H9 (cell line): ENCODE measurements at regions not wholly inside any gene's neighbourhood (a gene's known extent, or its start where the extent isn't known, plus 50 kb on each side); places are given as distances from the start of the nearest gene placed in this dataset.

Experiments
- DNase-seq: peaks from one replicate; pipeline ENCODE4 v3.0.0-alpha.2; 2017
- H2AFZ ChIP-seq: one replicate; pipeline ENCODE4 v1.6.1; 2013; ENCODE audit warnings: mild to moderate bottlenecking, low read length, control low read depth, moderate library complexity
- H2AK5ac ChIP-seq: 2 replicates; pipeline ENCODE4 v1.6.1; 2013; ENCODE audit warnings: low read length, control low read depth, mixed read lengths; ENCODE audit not compliant: insufficient read length
- H2BK120ac ChIP-seq: one replicate; pipeline ENCODE4 v1.6.1; 2013; ENCODE audit warnings: low read depth, mild to moderate bottlenecking, low read length, control low read depth, inconsistent platforms; ENCODE audit not compliant: poor library complexity, severe bottlenecking
- H2BK12ac ChIP-seq: 2 replicates; pipeline ENCODE4 v1.6.1; 2013; ENCODE audit warnings: low read length, control low read depth, mixed read lengths, low read depth; ENCODE audit not compliant: insufficient read length
- H2BK15ac ChIP-seq: 2 replicates; pipeline ENCODE4 v1.6.1; 2013; ENCODE audit warnings: low read depth, low read length, control low read depth
- H2BK20ac ChIP-seq: one replicate; pipeline ENCODE4 v1.6.1; 2013; ENCODE audit warnings: low read depth, mild to moderate bottlenecking, low read length, control low read depth, inconsistent platforms; ENCODE audit not compliant: poor library complexity, severe bottlenecking
- H2BK5ac ChIP-seq: 2 replicates; pipeline ENCODE4 v1.6.1; 2013; ENCODE audit warnings: low read length, control low read depth, mixed read lengths; ENCODE audit not compliant: insufficient read length
- H3K14ac ChIP-seq: 2 replicates; pipeline ENCODE4 v1.6.1; 2013; ENCODE audit warnings: low read length, control low read depth; ENCODE audit not compliant: insufficient read depth
- H3K18ac ChIP-seq: 2 replicates; pipeline ENCODE4 v1.6.1; 2013; ENCODE audit warnings: low read depth, mild to moderate bottlenecking, mixed read lengths, low read length, control low read depth; ENCODE audit not compliant: insufficient read length
- H3K23ac ChIP-seq: 2 replicates; pipeline ENCODE4 v1.6.1; 2013; ENCODE audit warnings: low read length, control low read depth, mixed read lengths, low read depth; ENCODE audit not compliant: insufficient read length
- H3K23me2 ChIP-seq: 2 replicates; pipeline ENCODE4 v1.6.1; 2013; ENCODE audit warnings: low read depth, mild to moderate bottlenecking, mixed read lengths, low read length, control low read depth; ENCODE audit not compliant: insufficient read length, poor library complexity, severe bottlenecking
- H3K27ac ChIP-seq: 2 replicates; pipeline ENCODE4 v1.5.1; 2013; ENCODE audit warnings: low read length, control low read depth, mixed read lengths, low read depth; ENCODE audit not compliant: insufficient read length
- H3K27me3 ChIP-seq: 2 replicates; pipeline ENCODE4 v1.6.1; 2013; ENCODE audit warnings: low read length, control low read depth, inconsistent platforms; ENCODE audit not compliant: insufficient read depth
- H3K4ac ChIP-seq: 2 replicates; pipeline ENCODE4 v1.6.1; 2013; ENCODE audit warnings: low read depth, mild to moderate bottlenecking, control low read depth, inconsistent platforms, low read length, moderate library complexity
- H3K4me1 ChIP-seq: 2 replicates; pipeline ENCODE4 v1.6.1; 2013; ENCODE audit warnings: low read length, control low read depth, inconsistent platforms; ENCODE audit not compliant: insufficient read depth
- H3K4me2 ChIP-seq: 2 replicates; pipeline ENCODE4 v1.6.1; 2013; ENCODE audit warnings: low read length, control low read depth, mixed read lengths; ENCODE audit not compliant: insufficient read length, insufficient read depth
- H3K56ac ChIP-seq: 2 replicates; pipeline ENCODE4 v1.6.1; 2013; ENCODE audit warnings: low read depth, mild to moderate bottlenecking, mixed read lengths, low read length, control low read depth; ENCODE audit not compliant: insufficient read length
- H3K79me1 ChIP-seq: 2 replicates; pipeline ENCODE4 v1.6.1; 2013; ENCODE audit warnings: low read depth, mild to moderate bottlenecking, moderate library complexity, low read length, control low read depth, inconsistent platforms; ENCODE audit not compliant: insufficient read depth, poor library complexity, severe bottlenecking
- H3K79me2 ChIP-seq: 2 replicates; pipeline ENCODE4 v1.6.1; 2013; ENCODE audit warnings: low read length, control low read depth, inconsistent platforms; ENCODE audit not compliant: insufficient read depth
- H3K9ac ChIP-seq: 2 replicates; pipeline ENCODE4 v1.6.1; 2013; ENCODE audit warnings: low read length, control low read depth, mixed read lengths; ENCODE audit not compliant: insufficient read length; ENCODE audit errors: extremely low read depth
- H3K9me3 ChIP-seq: one replicate; pipeline ENCODE4 v1.6.1; 2013; ENCODE audit warnings: low read depth, low read length, inconsistent platforms; ENCODE audit not compliant: control insufficient read depth
- H3T11ph ChIP-seq: one replicate; pipeline ENCODE4 v1.6.1; 2013; ENCODE audit warnings: mild to moderate bottlenecking, low read length, control low read depth, inconsistent platforms
- H4K20me1 ChIP-seq: one replicate; pipeline ENCODE4 v1.6.1; 2013; ENCODE audit not compliant: control insufficient read depth, insufficient read length, insufficient read depth
- H4K5ac ChIP-seq: 2 replicates; pipeline ENCODE4 v1.6.1; 2013; ENCODE audit warnings: low read depth, mild to moderate bottlenecking, mixed read lengths, low read length, control low read depth; ENCODE audit not compliant: insufficient read length
- H4K8ac ChIP-seq: replicated peaks from 2 replicates; pipeline ENCODE4 v1.6.1; 2013; ENCODE audit warnings: low read length, control low read depth, mixed read lengths, low read depth; ENCODE audit not compliant: insufficient read length
- H4K91ac ChIP-seq: 2 replicates; pipeline ENCODE4 v1.6.1; 2013; ENCODE audit warnings: low read depth, mild to moderate bottlenecking, moderate library complexity, mixed read lengths, low read length, control low read depth; ENCODE audit not compliant: insufficient read length
- H3K27ac Mint-ChIP-seq, 3 experiments: 2 replicates in 2 of 3; 3 replicates in 1 of 3; pipeline ENCODE4 v1.8.0; 2020 to 2021; ENCODE audit warnings: mixed read lengths in 3 of 3, mild to moderate bottlenecking in 1 of 3, moderate library complexity in 1 of 3
- H3K27me3 Mint-ChIP-seq: 2 replicates; pipeline ENCODE4 v1.8.0; 2021; ENCODE audit warnings: low read depth, mild to moderate bottlenecking, moderate library complexity, mixed read lengths
- H3K36me3 Mint-ChIP-seq, 3 experiments: 2 replicates in 2 of 3; 3 replicates in 1 of 3; pipeline ENCODE4 v1.8.0; 2020 to 2021; ENCODE audit warnings: low read depth in 3 of 3, mixed read lengths in 3 of 3; ENCODE audit not compliant: insufficient read depth in 1 of 3
- H3K4me1 Mint-ChIP-seq, 2 experiments: 2 replicates each; pipeline ENCODE4 v1.8.0; 2020; ENCODE audit warnings: mixed read lengths in 2 of 2
- H3K4me3 Mint-ChIP-seq, 2 experiments: 2 replicates in 1 of 2; 3 replicates in 1 of 2; pipeline ENCODE4 v1.8.0; 2020 to 2021; ENCODE audit warnings: mild to moderate bottlenecking in 2 of 2, mixed read lengths in 2 of 2, moderate library complexity in 1 of 2
- H3K9me3 Mint-ChIP-seq, 2 experiments: 2 replicates in 1 of 2; 3 replicates in 1 of 2; pipeline ENCODE4 v1.8.0; 2020; ENCODE audit warnings: mild to moderate bottlenecking in 2 of 2, mixed read lengths in 2 of 2, moderate library complexity in 1 of 2
- CTCF ChIP-seq: fragments of 200-600 bp; sonication (generic); conservative IDR thresholded peaks from 3 replicates; pipeline ENCODE4 v1.8.0; 2021; ENCODE audit warnings: antibody characterized with exemption, mild to moderate bottlenecking
- WGBS: extraction: QIAGEN DNeasy Blood & Tissue Kit; methylation state at CpG from one replicate; pipeline ENCODE4 v1.1.7; 2013; ENCODE audit warnings: missing lambda C conversion rate, low lambda C conversion rate, mixed read lengths; ENCODE audit not compliant: insufficient read length; ENCODE audit errors: extremely low coverage; 5-methylcytosine and 5-hydroxymethylcytosine counted together

DNA sequence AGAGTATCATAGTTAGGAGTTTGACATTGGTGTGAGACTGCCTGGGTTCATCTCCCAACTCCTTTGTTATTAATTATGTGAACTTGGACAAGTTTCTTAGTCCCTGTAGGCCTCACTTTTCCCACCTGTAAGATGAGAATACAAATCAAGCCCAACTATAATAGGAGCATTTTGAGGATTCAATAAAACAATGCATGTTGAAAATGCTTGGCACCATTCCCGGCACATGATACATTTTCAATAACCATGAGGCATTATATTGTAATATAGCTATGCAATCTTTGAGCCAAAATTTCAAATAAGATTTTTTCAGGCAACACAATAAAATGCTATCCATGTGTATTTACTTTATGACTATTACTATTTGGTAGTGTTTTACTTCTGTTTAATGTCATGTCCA, 229.0 kb upstream of the SP4 start:
- Histone ChIP-seq H3K27ac (no peak overlapping the region), H3K9ac (no peak overlapping the region), H3K79me1 (no peaks in the 10 kb centered on the region), H4K8ac (no peak overlapping the region), H2AFZ (no peak overlapping the region), H2BK20ac (no peak overlapping the region), H4K91ac (no peak overlapping the region), H3K27me3 (no peaks in the 10 kb centered on the region), H3K23ac (no peak overlapping the region), H3K56ac (no peak overlapping the region), H3K79me2 (no peaks in the 10 kb centered on the region), H4K20me1 (no peaks in the 10 kb centered on the region), H2AK5ac (no peak overlapping the region), H2BK12ac (no peak overlapping the region), H2BK120ac (no peak overlapping the region), H2BK5ac (no peak overlapping the region), H4K5ac (no peak overlapping the region), H3K18ac (no peak overlapping the region), H2BK15ac (no peak overlapping the region), H3K23me2 (no peaks in the 10 kb centered on the region), H3T11ph (no peak overlapping the region), H3K4me2 (no peak overlapping the region), H3K4ac (no peak overlapping the region), H3K9me3 (no peaks in the 10 kb centered on the region), H3K14ac (no peak overlapping the region), H3K4me1 (no peaks in the 10 kb centered on the region)
- H3K36me3 Mint-ChIP-seq: no peaks in the 10 kb centered on the region
- no peaks in the 10 kb centered on the region for H3K9me3 Mint-ChIP-seq
- no peak for TF ChIP-seq CTCF
- no peak for DNase-seq
- H3K4me1 Mint-ChIP-seq: peaks cover 8% of the 10 kb centered on the region in 2 experiments
- no CpG with 5 or more reads among the region's 1 CpG for WGBS
- H3K27ac Mint-ChIP-seq: no peak overlapping the region
- H3K27me3 Mint-ChIP-seq: no peaks in the 10 kb centered on the region
- H3K4me3 Mint-ChIP-seq: no peak overlapping the region
